ENCODE measurements at regions not wholly inside any gene's neighbourhood (a gene's known extent, or its start where the extent isn't known, plus 50 kb on each side); places are given as distances from the start of the nearest gene placed in this dataset.
"Not testable (repeated sequence)": the region's sequence is repeated elsewhere in the genome, so short reads cannot be mapped to it uniquely, and the experiment has no call there.

GRCh38 chr9:82912645-82913044, 150.3 kb downstream of the RASEF start:
- no peak overlapping the region for H3K4me3 ChIP-seq (ENCODE audit: low read length)
- peak; percentile 46 for TF ChIP-seq CTCF (IDR thresholded peaks at IDR 0.05; ENCODE audit: insufficient read depth, low read depth, low read length, missing control alignments)
- DNase-seq (ENCODE audit: low read depth), result peak; percentile 15

- DNase-seq (ENCODE audit: low read depth); H3K4me3 ChIP-seq (ENCODE audit: low read length): not testable (repeated sequence)
Measured at GRCh38 chr9:82916238-82916637, 146.7 kb downstream of the RASEF start.

- no peak for TF ChIP-seq CTCF (IDR thresholded peaks at IDR 0.05; ENCODE audit: insufficient read depth, low read depth, low read length, missing control alignments)
- DNase-seq (ENCODE audit: low read depth), result no peak
- no peak overlapping the region for H3K4me3 ChIP-seq (ENCODE audit: low read length)
Measured at GRCh38 chr9:82920154-82920553, 142.8 kb downstream of the RASEF start.

- no peak overlapping the region for H3K4me3 ChIP-seq (ENCODE audit: low read length)
- TF ChIP-seq CTCF (IDR thresholded peaks at IDR 0.05; ENCODE audit: insufficient read depth, low read depth, low read length, missing control alignments), result no peak
- DNase-seq (ENCODE audit: low read depth), result no peak
Measured at GRCh38 chr9:82922686-82923085, 140.3 kb downstream of the RASEF start.

GRCh38 chr9:82923092-82923911, 139.6 kb downstream of the RASEF start:
- peak; percentile 27 for DNase-seq (ENCODE audit: low read depth)
- no peak overlapping the region for H3K4me3 ChIP-seq (ENCODE audit: low read length)
- no peak for TF ChIP-seq CTCF (IDR thresholded peaks at IDR 0.05; ENCODE audit: insufficient read depth, low read depth, low read length, missing control alignments)

- no peak for TF ChIP-seq CTCF (IDR thresholded peaks at IDR 0.05; ENCODE audit: insufficient read depth, low read depth, low read length, missing control alignments)
Measured at GRCh38 chr9:82923912-82924605, 138.9 kb downstream of the RASEF start.

More at GRCh38 chr9:82923912-82924605, 138.9 kb downstream of the RASEF start:
- H3K4me3 ChIP-seq (ENCODE audit: low read length), result no peak overlapping the region
- no peak for DNase-seq (ENCODE audit: low read depth)

Measured in epithelial cell of esophagus (primary cell).